OCI-LY7 (cell line): ENCODE measurements at regions not wholly inside any gene's neighbourhood (a gene's known extent, or its start where the extent isn't known, plus 50 kb on each side); places are given as distances from the start of the nearest gene placed in this dataset.

Source experiments
- CTCF ChIP-seq: fragments of 200-600 bp; sonication (generic); conservative IDR thresholded peaks from 2 replicates; pipeline ENCODE4 v1.5.1; 2014; ENCODE audit warnings: mild to moderate bottlenecking, antibody characterized with exemption, low read length, moderate library complexity, mixed read lengths
- EZH2phosphoT487 ChIP-seq: fragments of 200-600 bp; sonication (generic); IDR thresholded peaks from 2 replicates; pipeline ENCODE4 v1.6.1; 2018; ENCODE audit warnings: low read depth, borderline replicate concordance, mild to moderate bottlenecking, mixed run types, antibody characterized with exemption, low read length, moderate library complexity, mixed read lengths

GRCh38 chr13:108483981-108484380 lies 145.4 kb upstream of the MYO16 start:
- no peak for TF ChIP-seq CTCF
- no peak for TF ChIP-seq EZH2phosphoT487
